ENCODE measurements at regions not wholly inside any gene's neighbourhood (a gene's known extent, or its start where the extent isn't known, plus 50 kb on each side); places are given as distances from the start of the nearest gene placed in this dataset.

DNA sequence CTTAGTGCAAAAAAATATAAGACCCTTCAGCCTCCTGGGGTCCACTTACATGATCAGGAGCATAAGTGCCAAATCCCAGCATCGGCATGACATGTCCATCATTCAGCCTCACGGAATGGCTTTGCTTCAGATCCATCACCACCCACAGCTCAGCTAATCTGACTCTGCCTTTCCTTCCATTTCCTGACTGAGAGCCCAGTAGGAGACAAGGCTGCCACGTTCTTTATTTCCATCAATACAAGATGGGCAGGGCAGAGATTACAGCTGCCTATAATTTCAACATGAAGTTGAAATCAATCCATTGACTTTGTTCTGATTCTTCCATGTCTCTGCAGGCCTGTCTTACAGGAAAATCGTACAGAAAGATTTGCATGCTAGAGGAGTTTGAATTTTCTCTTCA is 76.4 kb upstream of the UCN3 start:
- no peak for TF ChIP-seq POLR2A (IDR thresholded peaks at IDR 0.05)
- TF ChIP-seq, protein P1, sequence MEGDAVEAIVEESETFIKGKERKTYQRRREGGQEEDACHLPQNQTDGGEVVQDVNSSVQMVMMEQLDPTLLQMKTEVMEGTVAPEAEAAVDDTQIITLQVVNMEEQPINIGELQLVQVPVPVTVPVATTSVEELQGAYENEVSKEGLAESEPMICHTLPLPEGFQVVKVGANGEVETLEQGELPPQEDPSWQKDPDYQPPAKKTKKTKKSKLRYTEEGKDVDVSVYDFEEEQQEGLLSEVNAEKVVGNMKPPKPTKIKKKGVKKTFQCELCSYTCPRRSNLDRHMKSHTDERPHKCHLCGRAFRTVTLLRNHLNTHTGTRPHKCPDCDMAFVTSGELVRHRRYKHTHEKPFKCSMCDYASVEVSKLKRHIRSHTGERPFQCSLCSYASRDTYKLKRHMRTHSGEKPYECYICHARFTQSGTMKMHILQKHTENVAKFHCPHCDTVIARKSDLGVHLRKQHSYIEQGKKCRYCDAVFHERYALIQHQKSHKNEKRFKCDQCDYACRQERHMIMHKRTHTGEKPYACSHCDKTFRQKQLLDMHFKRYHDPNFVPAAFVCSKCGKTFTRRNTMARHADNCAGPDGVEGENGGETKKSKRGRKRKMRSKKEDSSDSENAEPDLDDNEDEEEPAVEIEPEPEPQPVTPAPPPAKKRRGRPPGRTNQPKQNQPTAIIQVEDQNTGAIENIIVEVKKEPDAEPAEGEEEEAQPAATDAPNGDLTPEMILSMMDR (IDR thresholded peaks at IDR 0.05), result no peak
